ENCODE measurements at regions not wholly inside any gene's neighbourhood (a gene's known extent, or its start where the extent isn't known, plus 50 kb on each side); places are given as distances from the start of the nearest gene placed in this dataset.
"Not testable (repeated sequence)": the region's sequence is repeated elsewhere in the genome, so short reads cannot be mapped to it uniquely, and the experiment has no call there.

DNA sequence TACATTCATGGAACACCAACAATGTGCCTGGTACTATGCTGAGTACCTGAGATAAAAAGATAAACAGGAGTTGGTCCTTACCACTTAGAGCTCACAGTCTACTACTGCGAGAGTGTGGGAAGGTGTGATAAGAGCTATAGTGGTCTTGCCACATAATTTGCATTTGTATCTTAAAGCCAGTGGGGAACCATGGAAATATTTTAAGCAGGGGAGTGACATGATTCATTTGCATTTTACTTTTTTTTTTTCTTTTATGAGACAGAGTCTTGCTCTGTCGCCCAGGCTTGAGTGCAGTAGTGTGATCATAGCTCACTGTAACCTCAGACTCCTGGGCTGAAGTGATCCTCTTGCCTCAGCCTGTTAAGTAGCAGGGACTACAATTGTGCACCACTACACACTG, 53.6 kb downstream of the SRGAP2 start:
- H3K27me3 ChIP-seq (ENCODE audit: control insufficient read depth, insufficient read depth, low read length); H3K4me1 ChIP-seq (ENCODE audit: control insufficient read depth, insufficient read depth, low read length); POLR2A ChIA-PET; in situ Hi-C loops (cut with HindIII; ENCODE audit: low pct_unique_long_range_greater_than_20kb, low sequenced_read_pairs); H3K4me3 ChIP-seq (ENCODE audit: low read depth in 2 of 2, low read length in 2 of 2); CTCF ChIA-PET; intact Hi-C loops (cut with micrococcal nuclease; ENCODE audit: unreplicated experiment); DNase-seq (ENCODE audit: low read depth, low spot score); H3K36me3 ChIP-seq (ENCODE audit: control insufficient read depth, insufficient read depth, low read length); H3K27ac ChIP-seq (ENCODE audit: low read length); BruUV-seq (replicated peaks); ATAC-seq; H3K9me3 ChIP-seq (ENCODE audit: control insufficient read depth, insufficient read depth, low read depth, low read length): not testable (repeated sequence)

DNA sequence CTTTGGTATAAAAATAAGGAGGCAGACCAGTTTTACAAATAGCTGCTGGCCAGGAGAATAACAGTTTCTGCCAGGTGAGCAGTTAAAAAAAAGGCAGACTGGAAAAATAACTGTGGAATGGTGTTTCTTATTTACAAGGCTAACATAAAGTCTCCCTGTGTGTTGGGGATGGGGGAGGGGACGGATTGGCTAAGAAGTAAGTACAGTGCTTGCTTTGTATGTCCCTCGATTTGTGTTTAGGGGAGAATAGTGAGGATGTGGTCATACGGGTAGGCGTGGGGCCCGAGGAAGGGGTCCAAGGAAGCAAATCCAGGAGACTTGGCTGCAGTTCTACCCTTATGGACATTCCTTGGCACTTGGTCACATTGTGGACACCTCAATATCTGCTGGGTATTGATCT, 58.1 kb downstream of the SRGAP2 start:
- H3K36me3 ChIP-seq (ENCODE audit: control insufficient read depth, insufficient read depth, low read length); H3K4me1 ChIP-seq (ENCODE audit: control insufficient read depth, insufficient read depth, low read length); H3K27me3 ChIP-seq (ENCODE audit: control insufficient read depth, insufficient read depth, low read length); intact Hi-C loops (cut with micrococcal nuclease; ENCODE audit: unreplicated experiment); H3K27ac ChIP-seq (ENCODE audit: low read length); CTCF ChIA-PET; DNase-seq (ENCODE audit: low read depth, low spot score); POLR2A ChIA-PET; ATAC-seq; H3K4me3 ChIP-seq (ENCODE audit: low read depth in 2 of 2, low read length in 2 of 2); H3K9me3 ChIP-seq (ENCODE audit: control insufficient read depth, insufficient read depth, low read depth, low read length); in situ Hi-C loops (cut with HindIII; ENCODE audit: low pct_unique_long_range_greater_than_20kb, low sequenced_read_pairs); BruUV-seq (replicated peaks): not testable (repeated sequence)

GRCh38 chr1:206262424-206262823, 59.1 kb downstream of the SRGAP2 start:
- H3K4me1 ChIP-seq (ENCODE audit: control insufficient read depth, insufficient read depth, low read length); CTCF ChIA-PET; ATAC-seq; in situ Hi-C loops (cut with HindIII; ENCODE audit: low pct_unique_long_range_greater_than_20kb, low sequenced_read_pairs); H3K27me3 ChIP-seq (ENCODE audit: control insufficient read depth, insufficient read depth, low read length); H3K4me3 ChIP-seq (ENCODE audit: low read depth in 2 of 2, low read length in 2 of 2); POLR2A ChIA-PET; H3K36me3 ChIP-seq (ENCODE audit: control insufficient read depth, insufficient read depth, low read length); H3K9me3 ChIP-seq (ENCODE audit: control insufficient read depth, insufficient read depth, low read depth, low read length); intact Hi-C loops (cut with micrococcal nuclease; ENCODE audit: unreplicated experiment); DNase-seq (ENCODE audit: low read depth, low spot score); H3K27ac ChIP-seq (ENCODE audit: low read length); BruUV-seq (replicated peaks): not testable (repeated sequence)

- CTCF ChIA-PET; H3K4me1 ChIP-seq (ENCODE audit: control insufficient read depth, insufficient read depth, low read length); DNase-seq (ENCODE audit: low read depth, low spot score); H3K36me3 ChIP-seq (ENCODE audit: control insufficient read depth, insufficient read depth, low read length); H3K4me3 ChIP-seq (ENCODE audit: low read depth in 2 of 2, low read length in 2 of 2); H3K9me3 ChIP-seq (ENCODE audit: control insufficient read depth, insufficient read depth, low read depth, low read length); H3K27me3 ChIP-seq (ENCODE audit: control insufficient read depth, insufficient read depth, low read length); ATAC-seq; H3K27ac ChIP-seq (ENCODE audit: low read length); BruUV-seq (replicated peaks); intact Hi-C loops (cut with micrococcal nuclease; ENCODE audit: unreplicated experiment); POLR2A ChIA-PET; in situ Hi-C loops (cut with HindIII; ENCODE audit: low pct_unique_long_range_greater_than_20kb, low sequenced_read_pairs): not testable (repeated sequence)
Measured at GRCh38 chr1:206264916-206265315, 61.6 kb downstream of the SRGAP2 start.

DNA sequence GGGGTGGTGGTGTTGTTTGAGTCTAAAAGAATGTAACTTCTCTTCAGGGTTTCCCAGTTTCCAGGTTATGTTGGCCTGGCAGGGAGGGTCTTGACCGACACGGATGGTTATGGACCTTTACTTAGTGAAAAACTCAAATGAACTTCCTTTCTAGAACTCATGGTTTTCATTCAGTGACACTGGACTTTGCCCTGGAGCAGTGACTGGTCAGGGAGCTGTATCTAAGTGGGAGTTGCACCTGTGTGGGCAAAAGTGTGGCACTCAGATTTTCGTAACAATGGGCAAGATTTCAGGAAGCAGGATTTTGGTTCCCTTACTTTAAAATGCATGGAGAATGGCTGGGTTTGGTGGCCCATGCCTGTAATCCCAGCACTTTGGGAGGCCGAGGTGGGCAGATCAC, 67.8 kb downstream of the SRGAP2 start:
- intact Hi-C loops (cut with micrococcal nuclease; ENCODE audit: unreplicated experiment); H3K27ac ChIP-seq (ENCODE audit: low read length); ATAC-seq; H3K9me3 ChIP-seq (ENCODE audit: control insufficient read depth, insufficient read depth, low read depth, low read length); H3K4me3 ChIP-seq (ENCODE audit: low read depth in 2 of 2, low read length in 2 of 2); in situ Hi-C loops (cut with HindIII; ENCODE audit: low pct_unique_long_range_greater_than_20kb, low sequenced_read_pairs); POLR2A ChIA-PET; H3K4me1 ChIP-seq (ENCODE audit: control insufficient read depth, insufficient read depth, low read length); H3K36me3 ChIP-seq (ENCODE audit: control insufficient read depth, insufficient read depth, low read length); BruUV-seq (replicated peaks); CTCF ChIA-PET; DNase-seq (ENCODE audit: low read depth, low spot score); H3K27me3 ChIP-seq (ENCODE audit: control insufficient read depth, insufficient read depth, low read length): not testable (repeated sequence)

- BruUV-seq (replicated peaks); H3K36me3 ChIP-seq (ENCODE audit: control insufficient read depth, insufficient read depth, low read length); H3K27ac ChIP-seq (ENCODE audit: low read length); POLR2A ChIA-PET; in situ Hi-C loops (cut with HindIII; ENCODE audit: low pct_unique_long_range_greater_than_20kb, low sequenced_read_pairs); H3K4me1 ChIP-seq (ENCODE audit: control insufficient read depth, insufficient read depth, low read length); ATAC-seq; intact Hi-C loops (cut with micrococcal nuclease; ENCODE audit: unreplicated experiment); CTCF ChIA-PET; DNase-seq (ENCODE audit: low read depth, low spot score); H3K4me3 ChIP-seq (ENCODE audit: low read depth in 2 of 2, low read length in 2 of 2); H3K27me3 ChIP-seq (ENCODE audit: control insufficient read depth, insufficient read depth, low read length); H3K9me3 ChIP-seq (ENCODE audit: control insufficient read depth, insufficient read depth, low read depth, low read length): not testable (repeated sequence)
Measured at GRCh38 chr1:206273104-206273503, 69.8 kb downstream of the SRGAP2 start.

DNA sequence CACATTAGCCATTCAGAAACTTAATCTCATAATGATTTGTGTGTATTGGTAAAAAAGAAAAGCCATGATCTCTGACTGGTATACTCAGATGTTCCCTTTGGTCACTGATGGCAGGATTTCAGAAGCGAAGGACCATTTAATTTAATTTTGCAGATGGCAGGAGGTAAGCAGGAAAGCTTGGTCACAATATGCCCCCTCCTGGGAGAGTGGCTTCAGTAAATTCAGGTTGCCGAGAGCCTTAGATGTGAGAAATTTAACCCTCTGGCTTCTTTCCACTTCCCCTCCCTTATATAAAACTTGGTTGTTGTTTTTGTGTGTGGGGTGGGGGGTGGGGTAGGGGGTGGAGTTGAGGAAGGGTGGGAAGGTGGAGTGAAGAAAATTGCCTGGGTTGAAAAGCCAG, 72.8 kb downstream of the SRGAP2 start:
- H3K4me1 ChIP-seq (ENCODE audit: control insufficient read depth, insufficient read depth, low read length); H3K27ac ChIP-seq (ENCODE audit: low read length); intact Hi-C loops (cut with micrococcal nuclease; ENCODE audit: unreplicated experiment); H3K27me3 ChIP-seq (ENCODE audit: control insufficient read depth, insufficient read depth, low read length); POLR2A ChIA-PET; H3K9me3 ChIP-seq (ENCODE audit: control insufficient read depth, insufficient read depth, low read depth, low read length); in situ Hi-C loops (cut with HindIII; ENCODE audit: low pct_unique_long_range_greater_than_20kb, low sequenced_read_pairs); CTCF ChIA-PET; DNase-seq (ENCODE audit: low read depth, low spot score); ATAC-seq; H3K36me3 ChIP-seq (ENCODE audit: control insufficient read depth, insufficient read depth, low read length); H3K4me3 ChIP-seq (ENCODE audit: low read depth in 2 of 2, low read length in 2 of 2); BruUV-seq (replicated peaks): not testable (repeated sequence)

DNA sequence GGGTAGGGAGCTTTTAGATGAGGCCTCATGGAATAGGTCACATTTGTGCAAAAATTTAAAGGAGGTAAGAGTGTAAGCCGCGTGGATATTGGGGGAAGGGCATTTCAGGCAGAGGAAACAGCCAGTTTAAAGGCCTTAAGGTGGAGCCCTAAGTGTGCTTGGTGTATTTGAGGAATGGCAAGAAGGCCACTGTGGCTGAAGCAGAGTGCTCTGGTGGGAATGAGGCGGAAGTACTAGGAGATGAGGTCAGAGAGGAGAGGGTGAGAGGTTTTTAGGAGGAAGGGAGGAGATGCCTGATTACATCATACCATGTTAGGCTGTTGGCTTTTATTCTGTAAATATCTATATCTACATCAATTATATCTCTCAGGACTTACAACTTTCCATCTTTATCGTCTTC, 75.3 kb downstream of the SRGAP2 start:
- H3K4me3 ChIP-seq (ENCODE audit: low read depth in 2 of 2, low read length in 2 of 2); H3K36me3 ChIP-seq (ENCODE audit: control insufficient read depth, insufficient read depth, low read length); H3K4me1 ChIP-seq (ENCODE audit: control insufficient read depth, insufficient read depth, low read length); H3K27ac ChIP-seq (ENCODE audit: low read length); ATAC-seq; BruUV-seq (replicated peaks); CTCF ChIA-PET; H3K27me3 ChIP-seq (ENCODE audit: control insufficient read depth, insufficient read depth, low read length); in situ Hi-C loops (cut with HindIII; ENCODE audit: low pct_unique_long_range_greater_than_20kb, low sequenced_read_pairs); POLR2A ChIA-PET; intact Hi-C loops (cut with micrococcal nuclease; ENCODE audit: unreplicated experiment); DNase-seq (ENCODE audit: low read depth, low spot score); H3K9me3 ChIP-seq (ENCODE audit: control insufficient read depth, insufficient read depth, low read depth, low read length): not testable (repeated sequence)

Data from Panc1 (cell line).